ENCODE measurements at regions not wholly inside any gene's neighbourhood (a gene's known extent, or its start where the extent isn't known, plus 50 kb on each side); places are given as distances from the start of the nearest gene placed in this dataset.

- TF ChIP-seq ZBTB7A (IDR thresholded peaks at IDR 0.05; ENCODE audit: low read depth) (no peak), CEBPB (IDR thresholded peaks at IDR 0.05) (no peak), TCF12 (IDR thresholded peaks at IDR 0.05; ENCODE audit: low read depth) (no peak), NFIC (IDR thresholded peaks at IDR 0.05) (no peak), YY1 (IDR thresholded peaks at IDR 0.05; ENCODE audit: low read depth) (no peak), USF1 (IDR thresholded peaks at IDR 0.05) (no peak), EGR1 (IDR thresholded peaks at IDR 0.05) (no peak), CREB1 (IDR thresholded peaks at IDR 0.05; ENCODE audit: low read depth) (no peak), RAD21 (IDR thresholded peaks at IDR 0.05; ENCODE audit: low read depth) (no peak), TEAD4 (IDR thresholded peaks at IDR 0.05) (no peak), FOXM1 (IDR thresholded peaks at IDR 0.05; ENCODE audit: borderline replicate concordance, low read depth) (no peak), REST (IDR thresholded peaks at IDR 0.05; ENCODE audit: low read depth) (no peak), TAF1 (IDR thresholded peaks at IDR 0.05; ENCODE audit: low read depth) (no peak), EP300 (IDR thresholded peaks at IDR 0.05; ENCODE audit: borderline replicate concordance) (no peak), MAX (IDR thresholded peaks at IDR 0.05) (no peak)
Measured at GRCh38 chr12:39165338-39165737, 259.9 kb upstream of the CPNE8 start.

GRCh38 chr12:39161465-39162085, 256.2 kb upstream of the CPNE8 start:
- TF ChIP-seq REST (IDR thresholded peaks at IDR 0.05; ENCODE audit: low read depth) (no peak), EP300 (IDR thresholded peaks at IDR 0.05; ENCODE audit: borderline replicate concordance) (no peak), NFIC (IDR thresholded peaks at IDR 0.05) (no peak), RAD21 (IDR thresholded peaks at IDR 0.05; ENCODE audit: low read depth) (no peak), EGR1 (IDR thresholded peaks at IDR 0.05) (no peak), USF1 (IDR thresholded peaks at IDR 0.05) (no peak), MAX (IDR thresholded peaks at IDR 0.05) (no peak), FOXM1 (IDR thresholded peaks at IDR 0.05; ENCODE audit: borderline replicate concordance, low read depth) (no peak), CREB1 (IDR thresholded peaks at IDR 0.05; ENCODE audit: low read depth) (no peak), TCF12 (IDR thresholded peaks at IDR 0.05; ENCODE audit: low read depth) (no peak), TEAD4 (IDR thresholded peaks at IDR 0.05) (no peak), YY1 (IDR thresholded peaks at IDR 0.05; ENCODE audit: low read depth) (no peak), ZBTB7A (IDR thresholded peaks at IDR 0.05; ENCODE audit: low read depth) (no peak), TAF1 (IDR thresholded peaks at IDR 0.05; ENCODE audit: low read depth) (no peak), CEBPB (IDR thresholded peaks at IDR 0.05) (no peak)

- TF ChIP-seq TAF1 (IDR thresholded peaks at IDR 0.05; ENCODE audit: low read depth) = no peak
- no peak for TF ChIP-seq TCF12 (IDR thresholded peaks at IDR 0.05; ENCODE audit: low read depth)
- no peak for TF ChIP-seq MAX (IDR thresholded peaks at IDR 0.05)
- TF ChIP-seq EP300 (IDR thresholded peaks at IDR 0.05; ENCODE audit: borderline replicate concordance) = no peak
- TF ChIP-seq USF1 (IDR thresholded peaks at IDR 0.05) = no peak
- no peak for TF ChIP-seq YY1 (IDR thresholded peaks at IDR 0.05; ENCODE audit: low read depth)
- no peak for TF ChIP-seq EGR1 (IDR thresholded peaks at IDR 0.05)
- TF ChIP-seq NFIC (IDR thresholded peaks at IDR 0.05) = no peak
- TF ChIP-seq ZBTB7A (IDR thresholded peaks at IDR 0.05; ENCODE audit: low read depth) = no peak
- TF ChIP-seq FOXM1 (IDR thresholded peaks at IDR 0.05; ENCODE audit: borderline replicate concordance, low read depth) = no peak
- TF ChIP-seq CEBPB (IDR thresholded peaks at IDR 0.05) = no peak
- no peak for TF ChIP-seq RAD21 (IDR thresholded peaks at IDR 0.05; ENCODE audit: low read depth)
- no peak for TF ChIP-seq TEAD4 (IDR thresholded peaks at IDR 0.05)
- no peak for TF ChIP-seq REST (IDR thresholded peaks at IDR 0.05; ENCODE audit: low read depth)
- TF ChIP-seq CREB1 (IDR thresholded peaks at IDR 0.05; ENCODE audit: low read depth) = no peak
Measured at GRCh38 chr12:39157696-39158342, 252.4 kb upstream of the CPNE8 start.
